ENCODE measurements at regions not wholly inside any gene's neighbourhood (a gene's known extent, or its start where the extent isn't known, plus 50 kb on each side); places are given as distances from the start of the nearest gene placed in this dataset.

GRCh38 chr20:58006346-58007316, 221.8 kb downstream of the ANKRD60 start:
- H3K27ac Mint-ChIP-seq: peak overlapping the region in 1 of 3 experiments; percentile 4
- H3K36me3 Mint-ChIP-seq (ENCODE audit: low read depth): no peaks in the 10 kb centered on the region
- no peak overlapping the region for H3K4me3 Mint-ChIP-seq
- peaks cover 16% of the 10 kb centered on the region for H3K4me1 Mint-ChIP-seq
- H3K9me3 Mint-ChIP-seq: no peaks in the 10 kb centered on the region
- TF ChIP-seq CTCF (IDR thresholded peaks at IDR 0.05; ENCODE audit: unreplicated experiment in 3 of 3): no peak
- peaks cover 14% of the 10 kb centered on the region for H3K27me3 Mint-ChIP-seq (ENCODE audit: low read depth)

- H3K9me3 Mint-ChIP-seq: no peaks in the 10 kb centered on the region
- H3K27me3 Mint-ChIP-seq (ENCODE audit: low read depth): peaks cover 14% of the 10 kb centered on the region
- no peaks in the 10 kb centered on the region for H3K36me3 Mint-ChIP-seq (ENCODE audit: low read depth)
- peak overlapping the region in 1 of 3 experiments; percentile 4 for H3K27ac Mint-ChIP-seq
- no peak overlapping the region for H3K4me3 Mint-ChIP-seq
- peaks cover 25% of the 10 kb centered on the region for H3K4me1 Mint-ChIP-seq
- no peak for TF ChIP-seq CTCF (IDR thresholded peaks at IDR 0.05; ENCODE audit: unreplicated experiment in 3 of 3)
These were observed 222.7 kb downstream of the ANKRD60 start for GRCh38 chr20:58005581-58006345.

- Mint-ChIP-seq H3K4me1 (peaks cover 26% of the 10 kb centered on the region), H3K4me3 (no peak overlapping the region), H3K27ac (peak overlapping the region in 1 of 3 experiments; percentile 26), H3K27me3 (ENCODE audit: low read depth) (peaks cover 14% of the 10 kb centered on the region), H3K36me3 (ENCODE audit: low read depth) (no peaks in the 10 kb centered on the region), H3K9me3 (no peaks in the 10 kb centered on the region)
- no peak for TF ChIP-seq CTCF (IDR thresholded peaks at IDR 0.05; ENCODE audit: unreplicated experiment in 3 of 3)
These were observed 223.6 kb downstream of the ANKRD60 start for GRCh38 chr20:58004900-58005299.

- H3K4me3 Mint-ChIP-seq: no peak overlapping the region
- H3K4me1 Mint-ChIP-seq: peaks cover 33% of the 10 kb centered on the region
- no peak for TF ChIP-seq CTCF (IDR thresholded peaks at IDR 0.05; ENCODE audit: unreplicated experiment in 3 of 3)
- H3K27ac Mint-ChIP-seq: peak overlapping the region in 1 of 3 experiments; percentile 26
- H3K27me3 Mint-ChIP-seq (ENCODE audit: low read depth): peaks cover 8% of the 10 kb centered on the region
- H3K36me3 Mint-ChIP-seq (ENCODE audit: low read depth): no peaks in the 10 kb centered on the region
- no peaks in the 10 kb centered on the region for H3K9me3 Mint-ChIP-seq
These were observed 224.3 kb downstream of the ANKRD60 start for GRCh38 chr20:58004146-58004545.

GRCh38 chr20:58003525-58003924, 224.9 kb downstream of the ANKRD60 start:
- Mint-ChIP-seq H3K27me3 (ENCODE audit: low read depth) (peaks cover 8% of the 10 kb centered on the region), H3K27ac (no peak overlapping the region), H3K9me3 (no peaks in the 10 kb centered on the region), H3K4me3 (no peak overlapping the region), H3K36me3 (ENCODE audit: low read depth) (no peaks in the 10 kb centered on the region), H3K4me1 (peaks cover 34% of the 10 kb centered on the region)
- no peak for TF ChIP-seq CTCF (IDR thresholded peaks at IDR 0.05; ENCODE audit: unreplicated experiment in 3 of 3)
